SU-DHL-6 (cell line): ENCODE measurements at regions not wholly inside any gene's neighbourhood (a gene's known extent, or its start where the extent isn't known, plus 50 kb on each side); places are given as distances from the start of the nearest gene placed in this dataset.

Experiments used
- H2AFZ ChIP-seq: fragments of 200-600 bp; sonication (generic); 2 replicates; pipeline ENCODE4 v1.6.1; 2014; ENCODE audit warnings: low read depth, mild to moderate bottlenecking, moderate library complexity, mixed read lengths, antibody characterized with exemption, low read length; ENCODE audit not compliant: severe bottlenecking
- H3F3A ChIP-seq: fragments of 200-600 bp; shearing (Covaris generic); 2 replicates; pipeline ENCODE4 v1.6.0; 2016; ENCODE audit warnings: antibody characterized with exemption, mild to moderate bottlenecking; ENCODE audit not compliant: insufficient read depth
- H3K27ac ChIP-seq: fragments of 200-600 bp; sonication (generic); 2 replicates; pipeline ENCODE4 v1.5.1; 2016; ENCODE audit warnings: low read depth, mild to moderate bottlenecking, low read length, moderate library complexity, mixed read lengths
- H3K27me3 ChIP-seq: fragments of 200-600 bp; sonication (generic), shearing (Covaris generic); 2 replicates; pipeline ENCODE4 v1.6.0; 2014; ENCODE audit warnings: mild to moderate bottlenecking, low read length
- H3K36me3 ChIP-seq: fragments of 200-600 bp; sonication (generic); 2 replicates; pipeline ENCODE4 v1.6.1; 2014; ENCODE audit warnings: mild to moderate bottlenecking, low read length, mixed read lengths
- H3K4me2 ChIP-seq: fragments of 300-600, 200-600 bp; shearing (Covaris generic), sonication (generic); 2 replicates; pipeline ENCODE4 v1.6.0; 2014; ENCODE audit warnings: low read length, low read depth, mild to moderate bottlenecking; ENCODE audit not compliant: poor library complexity, severe bottlenecking
- H3K4me3 ChIP-seq: fragments of 200-600 bp; sonication (generic); 2 replicates; pipeline ENCODE4 v1.5.1; 2014; ENCODE audit warnings: antibody characterized with exemption, low read length, mild to moderate bottlenecking, mixed read lengths; ENCODE audit not compliant: insufficient read depth, poor library complexity, severe bottlenecking
- H3K79me2 ChIP-seq: fragments of 200-600 bp; sonication (generic); 2 replicates; pipeline ENCODE4 v1.6.1; 2014; ENCODE audit warnings: mild to moderate bottlenecking, low read length, moderate library complexity; ENCODE audit not compliant: insufficient read depth
- H3K9ac ChIP-seq: fragments of 200-600 bp; sonication (generic); 2 replicates; pipeline ENCODE4 v1.7.0; 2014; ENCODE audit warnings: mild to moderate bottlenecking, low read length
- H3K9me2 ChIP-seq: fragments of 200-600 bp; sonication (generic); replicated peaks from 2 replicates; pipeline ENCODE4 v1.6.1; 2014; ENCODE audit warnings: low read length; ENCODE audit not compliant: insufficient read depth
- H3K9me3 ChIP-seq: fragments of 200-600 bp; sonication (generic); 2 replicates; pipeline ENCODE4 v1.6.1; 2014; ENCODE audit warnings: low read length, mixed read lengths; ENCODE audit not compliant: insufficient read depth
- H4K20me1 ChIP-seq: fragments of 200-600 bp; sonication (generic); 2 replicates; pipeline ENCODE4 v1.6.1; 2014; ENCODE audit warnings: low read depth, mild to moderate bottlenecking, antibody characterized with exemption, low read length, moderate library complexity, mixed read lengths
- EZH2phosphoT487 ChIP-seq: fragments of 200-600 bp; sonication (generic), shearing (Covaris generic); conservative IDR thresholded peaks from 2 replicates; pipeline ENCODE4 v1.6.1; 2018; ENCODE audit warnings: mild to moderate bottlenecking, antibody characterized with exemption, low read length, moderate library complexity, mixed read lengths
- TF ChIP-seq, protein P1 (sequence below): fragments of 200-600 bp; sonication (generic); IDR thresholded peaks from one replicate; pipeline ENCODE4 v1.5.1; 2017; ENCODE audit warnings: antibody characterized with exemption, mild to moderate bottlenecking, low read length, moderate library complexity; ENCODE audit not compliant: insufficient read depth, poor library complexity, severe bottlenecking

DNA sequence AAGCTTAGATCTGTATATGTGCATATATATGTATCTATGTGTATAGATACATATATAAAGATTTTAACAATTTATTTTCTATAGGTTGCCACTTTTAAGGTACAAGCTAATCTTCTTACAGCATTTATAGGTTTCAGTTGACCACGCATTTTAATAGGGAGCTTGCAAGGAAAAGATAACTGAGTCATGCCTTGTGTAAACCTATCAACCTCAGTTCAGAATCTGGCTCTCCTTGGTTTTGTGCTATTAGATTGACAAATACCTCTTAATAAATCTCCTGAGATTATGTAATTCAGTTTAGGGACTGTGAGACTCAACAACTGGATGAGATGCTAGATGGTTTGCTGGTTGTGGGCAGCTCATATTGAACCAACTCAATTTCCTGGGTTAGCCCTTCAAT, 114.7 kb upstream of the SERBP1 start:
- H3K4me2 ChIP-seq, result no peak overlapping the region
- TF ChIP-seq, protein P1, sequence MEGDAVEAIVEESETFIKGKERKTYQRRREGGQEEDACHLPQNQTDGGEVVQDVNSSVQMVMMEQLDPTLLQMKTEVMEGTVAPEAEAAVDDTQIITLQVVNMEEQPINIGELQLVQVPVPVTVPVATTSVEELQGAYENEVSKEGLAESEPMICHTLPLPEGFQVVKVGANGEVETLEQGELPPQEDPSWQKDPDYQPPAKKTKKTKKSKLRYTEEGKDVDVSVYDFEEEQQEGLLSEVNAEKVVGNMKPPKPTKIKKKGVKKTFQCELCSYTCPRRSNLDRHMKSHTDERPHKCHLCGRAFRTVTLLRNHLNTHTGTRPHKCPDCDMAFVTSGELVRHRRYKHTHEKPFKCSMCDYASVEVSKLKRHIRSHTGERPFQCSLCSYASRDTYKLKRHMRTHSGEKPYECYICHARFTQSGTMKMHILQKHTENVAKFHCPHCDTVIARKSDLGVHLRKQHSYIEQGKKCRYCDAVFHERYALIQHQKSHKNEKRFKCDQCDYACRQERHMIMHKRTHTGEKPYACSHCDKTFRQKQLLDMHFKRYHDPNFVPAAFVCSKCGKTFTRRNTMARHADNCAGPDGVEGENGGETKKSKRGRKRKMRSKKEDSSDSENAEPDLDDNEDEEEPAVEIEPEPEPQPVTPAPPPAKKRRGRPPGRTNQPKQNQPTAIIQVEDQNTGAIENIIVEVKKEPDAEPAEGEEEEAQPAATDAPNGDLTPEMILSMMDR, result no peak
- no peak for TF ChIP-seq EZH2phosphoT487

DNA sequence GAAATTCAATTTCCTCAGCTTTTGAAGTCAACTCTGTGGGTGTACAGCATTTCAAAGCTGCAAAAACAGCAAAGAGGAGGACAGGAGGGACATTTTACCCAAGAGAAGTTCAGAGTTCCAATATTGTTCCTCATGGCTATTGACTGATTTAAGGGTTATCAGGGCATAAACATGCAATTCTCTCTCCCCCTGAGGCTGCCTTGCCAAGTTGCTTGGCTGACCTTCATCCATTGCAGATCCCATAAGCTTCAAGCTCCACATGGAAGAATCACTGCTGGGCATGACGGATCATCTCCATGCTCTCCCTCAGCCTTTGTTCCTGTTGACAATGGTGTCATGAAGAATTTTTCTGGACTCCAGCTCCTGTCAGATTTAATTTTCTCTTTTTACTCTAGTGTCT, 115.2 kb upstream of the SERBP1 start:
- Histone ChIP-seq H3K9me3 (no peaks in the 10 kb centered on the region), H3K9me2 (no peaks in the 10 kb centered on the region), H3K4me3 (no peak overlapping the region), H3K79me2 (no peaks in the 10 kb centered on the region), H3K4me2 (no peak overlapping the region), H3K36me3 (no peaks in the 10 kb centered on the region), H4K20me1 (no peaks in the 10 kb centered on the region), H3K9ac (no peak overlapping the region), H3K27ac (no peak overlapping the region), H2AFZ (no peak overlapping the region), H3K27me3 (no peaks in the 10 kb centered on the region), H3F3A (no peaks in the 10 kb centered on the region)
- TF ChIP-seq, protein P1, result no peak
- TF ChIP-seq EZH2phosphoT487, result no peak

More for the DNA sequence above, 114.7 kb upstream of the SERBP1 start:
- Histone ChIP-seq H3K4me3 (no peak overlapping the region), H3K27ac (no peak overlapping the region), H3K36me3 (no peaks in the 10 kb centered on the region), H3K27me3 (no peaks in the 10 kb centered on the region), H2AFZ (no peak overlapping the region), H3K79me2 (no peaks in the 10 kb centered on the region), H4K20me1 (no peaks in the 10 kb centered on the region), H3K9ac (no peak overlapping the region), H3K9me3 (no peaks in the 10 kb centered on the region), H3K9me2 (no peaks in the 10 kb centered on the region), H3F3A (no peaks in the 10 kb centered on the region)

DNA sequence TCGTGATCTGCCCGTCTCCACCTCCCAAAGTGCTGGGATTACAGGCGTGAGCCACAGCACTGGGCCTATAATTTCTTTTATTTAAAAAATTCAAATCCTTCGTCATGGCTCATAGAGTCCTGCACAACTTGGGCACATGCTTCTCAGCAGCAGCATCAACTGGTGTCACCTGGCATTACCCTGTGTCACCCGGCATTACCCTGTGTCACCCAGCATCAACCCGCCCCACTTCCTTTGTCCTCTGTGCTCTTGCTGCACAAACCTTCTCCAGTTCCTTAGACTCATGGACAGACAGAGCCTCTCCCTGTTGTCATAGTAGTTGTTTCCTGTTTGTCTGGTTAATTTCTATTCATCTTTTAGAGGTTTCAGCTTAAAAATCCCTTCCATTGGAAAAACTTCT, 121.2 kb upstream of the SERBP1 start:
- Histone ChIP-seq H3K4me2 (no peak overlapping the region), H3F3A (no peaks in the 10 kb centered on the region), H4K20me1 (no peaks in the 10 kb centered on the region), H3K27me3 (no peaks in the 10 kb centered on the region), H3K9me2 (no peaks in the 10 kb centered on the region), H3K79me2 (no peaks in the 10 kb centered on the region), H3K9ac (no peak overlapping the region), H3K27ac (no peak overlapping the region), H3K36me3 (no peaks in the 10 kb centered on the region), H3K4me3 (no peak overlapping the region), H3K9me3 (no peaks in the 10 kb centered on the region), H2AFZ (no peak overlapping the region)
- no peak for TF ChIP-seq EZH2phosphoT487
- TF ChIP-seq, protein P1, result no peak
